Epithelial cell of proximal tubule (primary cell): ENCODE measurements at regions not wholly inside any gene's neighbourhood (a gene's known extent, or its start where the extent isn't known, plus 50 kb on each side); places are given as distances from the start of the nearest gene placed in this dataset.

Experiments
- DNase-seq: peaks from one replicate; pipeline ENCODE4 v3.0.0-alpha.2; 2011; ENCODE audit warnings: low read depth
- H3K4me3 ChIP-seq: 2 replicates; pipeline ENCODE4 v1.5.1; 2011; ENCODE audit warnings: low read depth, mild to moderate bottlenecking, low read length
- TF ChIP-seq, protein P1 (sequence below): conservative IDR thresholded peaks from 2 replicates; pipeline ENCODE4 v1.5.1; 2012; ENCODE audit warnings: low read depth, mild to moderate bottlenecking, low read length

DNA sequence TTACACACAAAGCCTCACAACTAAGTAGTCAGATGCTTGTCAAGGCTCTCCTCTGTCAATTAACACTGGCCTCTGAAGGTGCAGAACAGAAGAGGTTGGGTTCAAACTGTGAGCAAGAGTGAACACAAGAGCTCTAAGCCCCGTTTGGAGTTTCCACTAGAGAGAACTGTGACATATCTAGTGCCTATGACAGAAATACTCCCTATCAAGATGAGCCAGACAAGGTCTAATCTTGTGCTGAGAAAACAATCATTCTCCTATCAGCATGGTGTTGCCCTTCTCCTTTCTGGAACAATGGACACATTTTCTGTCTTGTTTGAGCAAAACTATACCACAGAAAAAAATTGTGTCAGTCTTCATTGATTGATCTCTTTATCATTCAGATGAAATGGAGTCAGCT is 62.4 kb upstream of the CCDC71L start:
- no peak for DNase-seq
- H3K4me3 ChIP-seq, result no peak overlapping the region
- TF ChIP-seq, protein P1, sequence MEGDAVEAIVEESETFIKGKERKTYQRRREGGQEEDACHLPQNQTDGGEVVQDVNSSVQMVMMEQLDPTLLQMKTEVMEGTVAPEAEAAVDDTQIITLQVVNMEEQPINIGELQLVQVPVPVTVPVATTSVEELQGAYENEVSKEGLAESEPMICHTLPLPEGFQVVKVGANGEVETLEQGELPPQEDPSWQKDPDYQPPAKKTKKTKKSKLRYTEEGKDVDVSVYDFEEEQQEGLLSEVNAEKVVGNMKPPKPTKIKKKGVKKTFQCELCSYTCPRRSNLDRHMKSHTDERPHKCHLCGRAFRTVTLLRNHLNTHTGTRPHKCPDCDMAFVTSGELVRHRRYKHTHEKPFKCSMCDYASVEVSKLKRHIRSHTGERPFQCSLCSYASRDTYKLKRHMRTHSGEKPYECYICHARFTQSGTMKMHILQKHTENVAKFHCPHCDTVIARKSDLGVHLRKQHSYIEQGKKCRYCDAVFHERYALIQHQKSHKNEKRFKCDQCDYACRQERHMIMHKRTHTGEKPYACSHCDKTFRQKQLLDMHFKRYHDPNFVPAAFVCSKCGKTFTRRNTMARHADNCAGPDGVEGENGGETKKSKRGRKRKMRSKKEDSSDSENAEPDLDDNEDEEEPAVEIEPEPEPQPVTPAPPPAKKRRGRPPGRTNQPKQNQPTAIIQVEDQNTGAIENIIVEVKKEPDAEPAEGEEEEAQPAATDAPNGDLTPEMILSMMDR, result no peak

DNA sequence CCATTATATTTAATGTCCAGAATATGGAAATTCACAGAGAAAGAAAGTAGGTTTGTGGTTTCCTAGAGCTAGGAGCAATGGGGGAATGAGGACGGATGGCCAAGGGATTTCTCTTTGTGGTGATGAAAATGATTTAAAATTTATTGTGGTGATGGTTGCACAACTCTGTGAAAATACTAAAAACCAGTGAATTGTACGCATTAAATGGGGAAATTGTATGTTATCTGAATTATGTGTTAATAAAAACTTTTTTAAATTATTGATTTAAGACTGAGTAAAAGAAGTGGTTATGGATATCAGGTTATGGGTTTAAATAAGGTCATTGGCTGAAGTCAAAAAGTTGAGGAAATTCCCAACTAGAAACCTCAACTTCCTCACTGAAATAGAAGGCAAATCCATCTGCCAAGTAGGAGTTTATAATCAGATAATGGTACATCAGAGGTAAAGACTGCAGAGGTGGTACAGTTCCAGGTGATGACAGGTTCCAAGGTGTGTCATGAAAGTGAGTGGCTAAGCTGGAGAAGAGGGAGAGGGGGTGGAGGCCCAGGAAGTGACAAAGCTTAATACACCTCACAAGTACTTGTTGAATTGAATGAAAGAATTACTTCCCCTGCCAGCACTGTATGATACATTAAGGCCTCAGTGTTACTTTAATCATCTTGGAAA is 68.9 kb upstream of the CCDC71L start:
- no peak overlapping the region for H3K4me3 ChIP-seq
- TF ChIP-seq, protein P1, result no peak
- no peak for DNase-seq

DNA sequence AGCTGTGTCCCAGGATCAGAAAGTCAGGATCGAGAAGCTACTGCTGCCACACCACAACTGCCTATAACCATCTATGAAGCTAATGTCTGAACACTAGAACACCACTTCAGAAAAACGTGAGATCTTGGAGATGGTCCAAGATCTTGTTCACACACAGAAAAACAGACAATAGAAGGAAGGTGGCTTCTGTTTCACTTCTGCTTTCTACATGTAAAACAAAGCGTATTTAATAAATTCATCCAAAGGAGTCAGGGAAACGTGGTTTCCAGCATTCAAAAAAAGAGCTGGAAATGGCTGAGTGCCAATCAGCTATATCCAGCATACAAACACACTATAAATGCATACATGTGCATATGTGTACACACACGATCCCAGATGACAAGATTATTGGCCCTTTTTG is 70.2 kb upstream of the CCDC71L start:
- no peak for DNase-seq
- H3K4me3 ChIP-seq, result no peak overlapping the region
- TF ChIP-seq, protein P1, result no peak

DNA sequence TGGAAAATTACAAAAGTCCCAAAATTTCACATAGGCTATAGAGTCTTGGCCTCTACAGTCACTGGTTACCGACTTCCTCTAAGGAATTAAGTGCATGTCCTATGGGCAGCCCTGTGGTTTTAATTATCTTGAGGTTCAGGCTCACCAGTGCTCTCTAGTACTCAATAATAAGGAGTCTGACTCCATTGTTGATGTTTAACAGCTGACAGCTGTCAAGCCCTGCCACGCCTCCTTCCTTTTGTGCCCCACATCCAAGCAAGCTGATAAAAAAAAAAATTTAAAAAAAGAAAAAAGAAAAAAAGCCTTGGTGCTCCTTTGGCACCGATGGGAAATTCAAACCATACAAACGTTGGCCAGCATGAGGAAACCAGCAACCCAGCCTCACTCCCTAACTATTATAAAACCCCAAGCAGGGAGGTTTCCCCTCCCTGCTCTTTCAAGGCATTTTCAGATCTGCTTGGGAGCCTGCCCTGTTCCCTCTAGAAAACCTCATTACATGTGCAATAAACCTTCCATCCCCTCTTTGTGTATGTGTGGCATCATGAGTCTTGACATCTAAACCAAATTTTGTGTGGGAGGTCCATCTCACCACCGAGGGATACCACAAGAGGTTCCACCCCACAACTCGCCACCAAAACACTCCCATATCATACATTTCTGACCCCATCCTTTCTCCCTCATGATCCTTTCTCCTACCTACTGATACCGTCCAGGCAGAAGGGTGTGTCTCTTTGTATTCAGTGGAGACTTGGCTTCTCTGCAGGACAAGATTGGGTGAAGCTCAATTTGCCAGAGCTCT is 70.9 kb upstream of the CCDC71L start:
- TF ChIP-seq, protein P1, result no peak
- H3K4me3 ChIP-seq, result no peak overlapping the region
- no peak for DNase-seq

DNA sequence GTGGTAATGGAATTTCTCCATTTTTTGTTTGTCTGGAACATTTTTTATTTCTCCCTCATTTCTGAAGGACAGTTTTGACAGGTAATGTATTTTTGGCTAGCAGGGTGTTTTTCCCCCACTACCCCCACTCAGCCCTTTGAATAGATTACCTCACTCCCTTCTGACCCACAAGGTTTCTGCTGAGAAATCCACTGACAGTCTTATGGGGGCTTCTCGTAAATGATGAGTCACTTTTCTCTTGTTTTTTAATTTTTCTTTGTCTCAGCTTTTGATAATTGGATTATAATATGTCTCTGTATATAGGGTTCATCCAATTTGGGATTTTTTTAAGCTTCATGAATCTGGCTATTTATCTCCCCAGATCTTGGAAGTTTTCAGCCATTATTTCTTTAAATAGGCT is 74.7 kb upstream of the CCDC71L start:
- no peak overlapping the region for H3K4me3 ChIP-seq
- DNase-seq, result no peak
- TF ChIP-seq, protein P1, result no peak

DNA sequence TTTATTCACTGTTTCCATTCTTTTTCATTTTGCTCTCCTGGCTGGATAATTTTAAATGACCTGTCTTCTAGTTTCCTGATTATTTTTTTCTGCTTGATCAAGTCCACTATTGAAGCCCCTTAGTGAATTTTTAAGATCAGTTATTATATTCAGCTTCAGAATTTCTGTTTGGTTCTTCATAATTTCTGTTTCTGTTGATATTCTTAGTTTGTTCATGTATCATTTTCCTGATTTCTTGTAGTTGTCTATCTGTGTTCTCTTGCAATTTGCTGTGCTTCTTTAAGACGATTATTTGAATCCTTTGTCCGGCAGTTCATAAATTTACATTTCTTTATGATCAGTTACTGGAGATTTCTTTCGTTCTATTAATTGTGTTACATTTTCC is 75.2 kb upstream of the CCDC71L start:
- no peak for DNase-seq
- TF ChIP-seq, protein P1, result no peak
- no peak overlapping the region for H3K4me3 ChIP-seq
